K562 (cell line): ENCODE measurements at regions not wholly inside any gene's neighbourhood (a gene's known extent, or its start where the extent isn't known, plus 50 kb on each side); places are given as distances from the start of the nearest gene placed in this dataset.

Experiments
- ATAC-seq: fragments of 200-7000 bp; cut with Tn5 transposase; 3 replicates; pipeline ENCODE4 v1.9.1; 2020; ENCODE audit warnings: moderate library complexity
- BruUV-seq: library from RNA; stranded (reverse); fragments of 400-500 nt; replicated peaks from 2 replicates; lab custom pipeline; 2021; lab: Mats Ljungman, UMichigan
- CTCF ChIA-PET: fragments of 300-600 bp; formaldehyde crosslinking; extraction: SDS; loops from one replicate; lab custom pipeline; 2021; ENCODE audit warnings: low intra/inter-chr PET ratio; lab: Yijun Ruan, JAX
- POLR2A ChIA-PET: fragments of 300-600, 350-650 bp; sonication (Branson Sonifier 250); formaldehyde crosslinking; extraction: SDS; loops from one replicate; lab custom pipeline; 2021; ENCODE audit warnings: antibody characterized with exemption, inconsistent platforms; lab: Yijun Ruan, JAX
- DNase-seq, 4 experiments: peaks; one replicate each; pipeline versions ENCODE4 v3.0.0 to v3.0.0-alpha.2; 2011 to 2018; ENCODE audit warnings: low spot score in 3 of 4, mixed read lengths in 3 of 4; ENCODE audit errors: extremely low read depth in 1 of 4
- FAIRE-seq: peaks from 2 replicates; lab custom pipeline; 2011; peaks lifted over from hg19 to GRCh38; lab: Jason Lieb, UNC
- H2AFZ ChIP-seq: 2 replicates; pipeline ENCODE4 v1.6.0; 2011; ENCODE audit warnings: low read depth, low read length, control low read depth, inconsistent platforms
- H3K27ac ChIP-seq: fragments of 200-600 bp; 3 replicates; pipeline ENCODE4 v1.8.0; 2011; ENCODE audit warnings: low read depth, mild to moderate bottlenecking, control low read depth, inconsistent platforms, low read length, moderate library complexity, mixed read lengths; ENCODE audit errors: extremely low read depth
- H3K27me3 ChIP-seq, 2 experiments: fragments of 300-600 bp in 1 of 2; 2 replicates in 1 of 2; 3 replicates in 1 of 2; pipeline versions ENCODE4 v1.6.0 to v1.8.0; 2011; ENCODE audit warnings: inconsistent platforms in 2 of 2, low read length in 2 of 2, mild to moderate bottlenecking in 1 of 2, mixed read lengths in 1 of 2, moderate library complexity in 1 of 2; ENCODE audit not compliant: control insufficient read depth in 2 of 2, insufficient read depth in 2 of 2
- H3K36me3 ChIP-seq: fragments of 300-600 bp; 3 replicates; pipeline ENCODE4 v1.8.0; 2011; ENCODE audit warnings: mild to moderate bottlenecking, low read length, inconsistent platforms; ENCODE audit not compliant: control insufficient read depth, insufficient read depth
- H3K4me1 ChIP-seq, 2 experiments: fragments of 200-600 bp in 1 of 2; replicated peaks in 1 of 2; 2 replicates in 1 of 2; 3 replicates in 1 of 2; pipeline versions ENCODE4 v1.5.1 to v1.8.0; 2011; ENCODE audit warnings: inconsistent platforms in 2 of 2, low read length in 2 of 2, mild to moderate bottlenecking in 1 of 2, mixed read lengths in 1 of 2, moderate library complexity in 1 of 2; ENCODE audit not compliant: control insufficient read depth in 2 of 2, insufficient read depth in 2 of 2
- H3K4me2 ChIP-seq: 2 replicates; pipeline ENCODE4 v1.6.1; 2011; ENCODE audit warnings: low read length, control low read depth, inconsistent platforms, mixed read lengths; ENCODE audit not compliant: insufficient read depth
- H3K4me3 ChIP-seq: fragments of 200-600 bp; sonication (generic), shearing (Covaris generic); 2 replicates; pipeline ENCODE4 v1.5.1; 2016; ENCODE audit warnings: control low read depth, inconsistent platforms
- H3K79me2 ChIP-seq: fragments of 200-600 bp; 3 replicates; pipeline ENCODE4 v1.8.0; 2011; ENCODE audit warnings: low read length, inconsistent platforms; ENCODE audit not compliant: control insufficient read depth, insufficient read depth
- H3K9ac ChIP-seq, 2 experiments: 2 replicates each; pipeline versions ENCODE4 v1.6.0 to v1.6.1; 2011; ENCODE audit warnings: low read depth in 2 of 2, low read length in 2 of 2, control low read depth in 1 of 2, inconsistent platforms in 1 of 2, mild to moderate bottlenecking in 1 of 2, mixed read lengths in 1 of 2; ENCODE audit not compliant: insufficient read depth in 1 of 2
- H3K9me1 ChIP-seq: one replicate; pipeline ENCODE4 v1.6.0; 2011; ENCODE audit warnings: inconsistent platforms, mild to moderate bottlenecking, low read length, moderate library complexity; ENCODE audit not compliant: control insufficient read depth, insufficient read depth
- H3K9me3 ChIP-seq: replicated peaks from 2 replicates; pipeline ENCODE4 v1.5.1; 2011; ENCODE audit warnings: low read depth, low read length, inconsistent platforms; ENCODE audit not compliant: control insufficient read depth, insufficient read depth
- H4K20me1 ChIP-seq: replicated peaks from 2 replicates; pipeline ENCODE4 v1.6.1; 2011; ENCODE audit warnings: low read length, inconsistent platforms, mixed read lengths; ENCODE audit not compliant: control insufficient read depth, insufficient read depth
- C11orf30 ChIP-seq: fragments of 450-650 bp; IDR thresholded peaks from 2 replicates; pipeline ENCODE4 v1.6.1; 2016; ENCODE audit warnings: low read depth, mild to moderate bottlenecking
- FOXA3 ChIP-seq, 2 experiments: fragments of 450-650 bp in 1 of 2; sonication (generic) in 1 of 2; formaldehyde crosslinking; IDR thresholded peaks in 1 of 2; conservative IDR thresholded peaks in 1 of 2; 2 replicates each; pipeline versions ENCODE4 v1.4.0 to v1.8.0; 2020 to 2022; ENCODE audit warnings: mild to moderate bottlenecking in 2 of 2, missing genetic modification reagents in 1 of 2
- GATA2 ChIP-seq: sonication (generic); formaldehyde crosslinking; IDR thresholded peaks from 2 replicates; pipeline ENCODE4 v1.4.0; 2020; ENCODE audit warnings: mild to moderate bottlenecking, missing genetic modification reagents
- HDAC3 ChIP-seq: fragments of 450-650 bp; IDR thresholded peaks from 2 replicates; pipeline ENCODE4 v1.6.1; 2018; ENCODE audit warnings: borderline replicate concordance, mild to moderate bottlenecking, moderate library complexity; ENCODE audit not compliant: partially characterized antibody
- LCOR ChIP-seq: sonication (generic); formaldehyde crosslinking; IDR thresholded peaks from 2 replicates; pipeline ENCODE4 v1.8.0; 2022; ENCODE audit warnings: mild to moderate bottlenecking, missing genetic modification reagents
- MCM5 ChIP-seq: fragments of 450-650 bp; IDR thresholded peaks from 2 replicates; pipeline ENCODE4 v1.6.1; 2016; ENCODE audit warnings: low read depth
- NFRKB ChIP-seq: fragments of 450-650 bp; IDR thresholded peaks from 2 replicates; pipeline ENCODE4 v1.6.1; 2016; ENCODE audit warnings: low read depth
- PTBP1 ChIP-seq: fragments of 200-400 bp; formaldehyde crosslinking; IDR thresholded peaks from 2 replicates; pipeline ENCODE4 v1.6.1; 2017; ENCODE audit warnings: low read depth, low read length
- RBM34 ChIP-seq: fragments of 200-400 bp; formaldehyde crosslinking; IDR thresholded peaks from 2 replicates; pipeline ENCODE4 v1.6.1; 2018; ENCODE audit warnings: low read length, borderline replicate concordance; ENCODE audit not compliant: insufficient read depth
- SMAD1 ChIP-seq: fragments of 150-350 bp; IDR thresholded peaks from 2 replicates; pipeline ENCODE4 v1.6.1; 2014; ENCODE audit warnings: low read length, low read depth; ENCODE audit not compliant: partially characterized antibody
- STAT5B ChIP-seq: fragments of 250-450 bp; sonication (Bioruptor Pico); IDR thresholded peaks from 2 replicates; pipeline ENCODE4 v1.8.0; 2021; ENCODE audit warnings: mild to moderate bottlenecking, inconsistent platforms
- U2AF2 ChIP-seq: fragments of 200-400 bp; formaldehyde crosslinking; optimal IDR thresholded peaks from 2 replicates; pipeline ENCODE3; 2017; ENCODE audit warnings: low read depth, mild to moderate bottlenecking, low read length
- ZNF316 ChIP-seq: fragments of 450-650 bp; IDR thresholded peaks from 2 replicates; pipeline ENCODE4 v1.6.1; 2016
- WGBS: fragments of 100-300 bp; shearing (Covaris generic); methylation state at CpG from one replicate; pipeline ENCODE4 v1.1.6; 2016; ENCODE audit warnings: low coverage, mixed read lengths; ENCODE audit not compliant: insufficient coverage; ENCODE audit errors: missing lambda C conversion rate; 5-methylcytosine and 5-hydroxymethylcytosine counted together
- in situ Hi-C: fragments of 300-500 bp; cut with MboI; formaldehyde crosslinking; loops from 4 replicates; pipeline ENCODE4 v1.15.0; 2018; ENCODE audit warnings: inconsistent platforms, mixed read lengths
- intact Hi-C: fragments of 100-400 bp; cut with micrococcal nuclease; formaldehyde crosslinking; loops from 2 replicates; pipeline ENCODE4 v1.14.2; 2022
- TF ChIP-seq, protein P1 (sequence below): sonication (generic); formaldehyde crosslinking; IDR thresholded peaks from 2 replicates; pipeline ENCODE4 v1.8.0; 2023; ENCODE audit warnings: missing genetic modification reagents, mild to moderate bottlenecking, borderline replicate concordance
- TF ChIP-seq, protein P2 (sequence below): fragments of 150-350 bp; conservative IDR thresholded peaks from 2 replicates; pipeline ENCODE4 v1.6.1; 2014; ENCODE audit warnings: low read length
- TF ChIP-seq, protein P3 (sequence below): fragments of 450-650 bp; formaldehyde crosslinking; IDR thresholded peaks from 2 replicates; pipeline ENCODE4 v1.4.0; 2020; ENCODE audit warnings: mild to moderate bottlenecking, moderate library complexity

DNA sequence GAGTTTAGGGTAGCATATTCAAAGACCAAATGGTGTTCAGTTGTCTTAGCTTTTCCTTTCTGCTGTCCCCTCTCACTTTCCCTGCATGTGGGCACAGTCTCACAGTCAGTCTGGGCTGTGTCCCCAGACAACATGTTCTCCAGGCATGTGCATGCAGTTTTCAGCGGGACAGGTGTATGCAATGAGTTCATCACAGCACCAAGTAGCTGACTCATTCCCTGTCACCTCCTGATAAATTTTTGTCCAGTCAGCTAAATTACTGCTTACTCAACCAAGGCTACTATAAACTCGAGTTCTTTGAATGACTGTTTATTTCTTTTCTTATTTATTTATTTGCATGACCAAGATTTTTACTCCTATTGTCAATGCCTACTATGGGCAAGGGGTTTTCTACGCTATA, 148.8 kb upstream of the CDH19 start:
- Histone ChIP-seq H3K4me2 (no peak overlapping the region), H3K27me3 (no peaks in the 10 kb centered on the region), H3K9me1 (no peaks in the 10 kb centered on the region), H4K20me1 (no peaks in the 10 kb centered on the region), H3K79me2 (no peaks in the 10 kb centered on the region), H2AFZ (no peak overlapping the region), H3K27ac (no peak overlapping the region), H3K4me1 (no peaks in the 10 kb centered on the region), H3K9ac (no peak overlapping the region), H3K9me3 (no peaks in the 10 kb centered on the region), H3K36me3 (no peaks in the 10 kb centered on the region), H3K4me3 (no peak overlapping the region)
- intact Hi-C loops (no loop called here), in situ Hi-C loops (no loop called here)
- 0% methylated on average over 3 of the region's 3 CpGs for WGBS
- FAIRE-seq (no peak), DNase-seq (no peak), ATAC-seq (no peak)
- BruUV-seq, result no TSS peak
- POLR2A ChIA-PET, result no interaction called here
- CTCF ChIA-PET, result no interaction called here
- TF ChIP-seq FOXA3 (CRISPR knock-in tag; conservative IDR thresholded peaks at IDR 0.05 in 1 of 2, IDR thresholded peaks at IDR 0.05 in 1 of 2) (no peak), MCM5 (no peak), STAT5B (no peak), GATA2 (CRISPR knock-in tag) (no peak), ZNF316 (peak; percentile 71), LCOR (CRISPR knock-in tag) (no peak), U2AF2 (no peak), HDAC3 (no peak), NFRKB (no peak), SMAD1 (no peak), PTBP1 (no peak), RBM34 (no peak), C11orf30 (peak; percentile 49)
- TF ChIP-seq, protein P1, sequence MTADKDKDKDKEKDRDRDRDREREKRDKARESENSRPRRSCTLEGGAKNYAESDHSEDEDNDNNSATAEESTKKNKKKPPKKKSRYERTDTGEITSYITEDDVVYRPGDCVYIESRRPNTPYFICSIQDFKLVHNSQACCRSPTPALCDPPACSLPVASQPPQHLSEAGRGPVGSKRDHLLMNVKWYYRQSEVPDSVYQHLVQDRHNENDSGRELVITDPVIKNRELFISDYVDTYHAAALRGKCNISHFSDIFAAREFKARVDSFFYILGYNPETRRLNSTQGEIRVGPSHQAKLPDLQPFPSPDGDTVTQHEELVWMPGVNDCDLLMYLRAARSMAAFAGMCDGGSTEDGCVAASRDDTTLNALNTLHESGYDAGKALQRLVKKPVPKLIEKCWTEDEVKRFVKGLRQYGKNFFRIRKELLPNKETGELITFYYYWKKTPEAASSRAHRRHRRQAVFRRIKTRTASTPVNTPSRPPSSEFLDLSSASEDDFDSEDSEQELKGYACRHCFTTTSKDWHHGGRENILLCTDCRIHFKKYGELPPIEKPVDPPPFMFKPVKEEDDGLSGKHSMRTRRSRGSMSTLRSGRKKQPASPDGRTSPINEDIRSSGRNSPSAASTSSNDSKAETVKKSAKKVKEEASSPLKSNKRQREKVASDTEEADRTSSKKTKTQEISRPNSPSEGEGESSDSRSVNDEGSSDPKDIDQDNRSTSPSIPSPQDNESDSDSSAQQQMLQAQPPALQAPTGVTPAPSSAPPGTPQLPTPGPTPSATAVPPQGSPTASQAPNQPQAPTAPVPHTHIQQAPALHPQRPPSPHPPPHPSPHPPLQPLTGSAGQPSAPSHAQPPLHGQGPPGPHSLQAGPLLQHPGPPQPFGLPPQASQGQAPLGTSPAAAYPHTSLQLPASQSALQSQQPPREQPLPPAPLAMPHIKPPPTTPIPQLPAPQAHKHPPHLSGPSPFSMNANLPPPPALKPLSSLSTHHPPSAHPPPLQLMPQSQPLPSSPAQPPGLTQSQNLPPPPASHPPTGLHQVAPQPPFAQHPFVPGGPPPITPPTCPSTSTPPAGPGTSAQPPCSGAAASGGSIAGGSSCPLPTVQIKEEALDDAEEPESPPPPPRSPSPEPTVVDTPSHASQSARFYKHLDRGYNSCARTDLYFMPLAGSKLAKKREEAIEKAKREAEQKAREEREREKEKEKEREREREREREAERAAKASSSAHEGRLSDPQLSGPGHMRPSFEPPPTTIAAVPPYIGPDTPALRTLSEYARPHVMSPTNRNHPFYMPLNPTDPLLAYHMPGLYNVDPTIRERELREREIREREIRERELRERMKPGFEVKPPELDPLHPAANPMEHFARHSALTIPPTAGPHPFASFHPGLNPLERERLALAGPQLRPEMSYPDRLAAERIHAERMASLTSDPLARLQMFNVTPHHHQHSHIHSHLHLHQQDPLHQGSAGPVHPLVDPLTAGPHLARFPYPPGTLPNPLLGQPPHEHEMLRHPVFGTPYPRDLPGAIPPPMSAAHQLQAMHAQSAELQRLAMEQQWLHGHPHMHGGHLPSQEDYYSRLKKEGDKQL (CRISPR knock-in tag), result no peak
- TF ChIP-seq, protein P2, sequence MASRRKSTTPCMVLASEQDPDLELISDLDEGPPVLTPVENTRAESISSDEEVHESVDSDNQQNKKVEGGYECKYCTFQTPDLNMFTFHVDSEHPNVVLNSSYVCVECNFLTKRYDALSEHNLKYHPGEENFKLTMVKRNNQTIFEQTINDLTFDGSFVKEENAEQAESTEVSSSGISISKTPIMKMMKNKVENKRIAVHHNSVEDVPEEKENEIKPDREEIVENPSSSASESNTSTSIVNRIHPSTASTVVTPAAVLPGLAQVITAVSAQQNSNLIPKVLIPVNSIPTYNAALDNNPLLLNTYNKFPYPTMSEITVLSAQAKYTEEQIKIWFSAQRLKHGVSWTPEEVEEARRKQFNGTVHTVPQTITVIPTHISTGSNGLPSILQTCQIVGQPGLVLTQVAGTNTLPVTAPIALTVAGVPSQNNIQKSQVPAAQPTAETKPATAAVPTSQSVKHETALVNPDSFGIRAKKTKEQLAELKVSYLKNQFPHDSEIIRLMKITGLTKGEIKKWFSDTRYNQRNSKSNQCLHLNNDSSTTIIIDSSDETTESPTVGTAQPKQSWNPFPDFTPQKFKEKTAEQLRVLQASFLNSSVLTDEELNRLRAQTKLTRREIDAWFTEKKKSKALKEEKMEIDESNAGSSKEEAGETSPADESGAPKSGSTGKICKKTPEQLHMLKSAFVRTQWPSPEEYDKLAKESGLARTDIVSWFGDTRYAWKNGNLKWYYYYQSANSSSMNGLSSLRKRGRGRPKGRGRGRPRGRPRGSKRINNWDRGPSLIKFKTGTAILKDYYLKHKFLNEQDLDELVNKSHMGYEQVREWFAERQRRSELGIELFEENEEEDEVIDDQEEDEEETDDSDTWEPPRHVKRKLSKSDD, result no peak
- TF ChIP-seq, protein P3, sequence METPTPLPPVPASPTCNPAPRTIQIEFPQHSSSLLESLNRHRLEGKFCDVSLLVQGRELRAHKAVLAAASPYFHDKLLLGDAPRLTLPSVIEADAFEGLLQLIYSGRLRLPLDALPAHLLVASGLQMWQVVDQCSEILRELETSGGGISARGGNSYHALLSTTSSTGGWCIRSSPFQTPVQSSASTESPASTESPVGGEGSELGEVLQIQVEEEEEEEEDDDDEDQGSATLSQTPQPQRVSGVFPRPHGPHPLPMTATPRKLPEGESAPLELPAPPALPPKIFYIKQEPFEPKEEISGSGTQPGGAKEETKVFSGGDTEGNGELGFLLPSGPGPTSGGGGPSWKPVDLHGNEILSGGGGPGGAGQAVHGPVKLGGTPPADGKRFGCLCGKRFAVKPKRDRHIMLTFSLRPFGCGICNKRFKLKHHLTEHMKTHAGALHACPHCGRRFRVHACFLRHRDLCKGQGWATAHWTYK, result no peak
